Cardiac muscle cell (in vitro differentiated cells and primary cell): ENCODE measurements at regions not wholly inside any gene's neighbourhood (a gene's known extent, or its start where the extent isn't known, plus 50 kb on each side); places are given as distances from the start of the nearest gene placed in this dataset.

Experiments
- DNase-seq, 2 donors: peaks; one replicate each; pipeline versions ENCODE4 v3.0.0 to v3.0.0-alpha.2; 2010 to 2017; ENCODE audit warnings: low read depth in 1 of 2, low spot score in 1 of 2
- H3K27ac ChIP-seq: fragments of 200-600 bp; sonication (generic); 2 replicates; pipeline ENCODE4 v1.5.1; 2016
- H3K27me3 ChIP-seq: fragments of 200-600 bp; sonication (generic); 2 replicates; pipeline ENCODE4 v1.6.0; 2016; ENCODE audit warnings: control low read depth
- H3K36me3 ChIP-seq: fragments of 200-600 bp; sonication (generic); 2 replicates; pipeline ENCODE4 v1.5.1; 2016; ENCODE audit warnings: control low read depth
- H3K4me1 ChIP-seq: fragments of 200-600 bp; sonication (generic); 2 replicates; pipeline ENCODE4 v1.8.1; 2017; ENCODE audit warnings: low read depth, mild to moderate bottlenecking, mixed run types
- H3K4me3 ChIP-seq: fragments of 200-600 bp; sonication (generic); 2 replicates; pipeline ENCODE4 v1.5.1; 2016; ENCODE audit warnings: mild to moderate bottlenecking
- H3K9me3 ChIP-seq: fragments of 200-600 bp; sonication (generic); 2 replicates; pipeline ENCODE4 v1.5.1; 2017; ENCODE audit warnings: low read depth, mild to moderate bottlenecking, control low read depth
- CTCF ChIP-seq: IDR thresholded peaks from 2 replicates; pipeline ENCODE4 v1.5.1; 2012; ENCODE audit warnings: low read depth, mild to moderate bottlenecking, low read length

GRCh38 chr17:79330229-79330628 lies 255.6 kb downstream of the ENGASE start:
- Histone ChIP-seq H3K4me3 (no peak overlapping the region), H3K27ac (no peak overlapping the region), H3K27me3 (peaks cover 10% of the 10 kb centered on the region), H3K9me3 (no peaks in the 10 kb centered on the region), H3K4me1 (no peaks in the 10 kb centered on the region), H3K36me3 (no peaks in the 10 kb centered on the region)
- DNase-seq: no peak
- TF ChIP-seq CTCF: no peak

GRCh38 chr17:79326814-79327213 lies 252.2 kb downstream of the ENGASE start:
- Histone ChIP-seq H3K4me3 (no peak overlapping the region), H3K4me1 (no peaks in the 10 kb centered on the region), H3K27ac (no peak overlapping the region), H3K36me3 (no peaks in the 10 kb centered on the region), H3K27me3 (peaks cover 36% of the 10 kb centered on the region), H3K9me3 (no peaks in the 10 kb centered on the region)
- no peak for DNase-seq
- TF ChIP-seq CTCF: no peak

GRCh38 chr17:79325709-79326430 lies 251.2 kb downstream of the ENGASE start:
- no peaks in the 10 kb centered on the region for H3K36me3 ChIP-seq
- no peak overlapping the region for H3K4me3 ChIP-seq
- peak; percentile 25 to 81 for DNase-seq
- H3K4me1 ChIP-seq: no peaks in the 10 kb centered on the region
- no peak for TF ChIP-seq CTCF
- H3K27me3 ChIP-seq: peaks cover 39% of the 10 kb centered on the region
- no peaks in the 10 kb centered on the region for H3K9me3 ChIP-seq
- no peak overlapping the region for H3K27ac ChIP-seq

DNA sequence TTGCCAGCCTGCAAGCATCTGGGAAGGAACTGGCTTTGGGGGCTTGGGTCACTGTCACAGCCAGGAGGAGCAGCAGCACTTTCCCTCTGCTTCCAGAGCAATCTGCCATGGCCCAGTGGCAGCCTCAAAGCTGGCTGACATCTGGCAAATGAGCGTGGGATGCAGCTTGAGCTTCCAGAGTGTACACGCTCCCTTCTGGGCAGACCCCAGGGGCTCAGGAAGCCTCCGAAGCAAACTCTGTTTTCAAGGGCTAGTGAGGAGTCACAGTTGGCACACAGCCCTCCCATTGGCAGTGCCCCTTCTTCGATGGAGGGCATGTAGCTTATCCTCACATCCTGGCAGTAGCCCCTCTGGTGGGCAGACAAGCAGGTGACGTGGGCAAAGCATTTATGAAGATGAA lies 249.6 kb downstream of the ENGASE start:
- no peak for TF ChIP-seq CTCF
- H3K4me1 ChIP-seq: no peaks in the 10 kb centered on the region
- H3K27ac ChIP-seq: no peak overlapping the region
- no peaks in the 10 kb centered on the region for H3K9me3 ChIP-seq
- H3K4me3 ChIP-seq: no peak overlapping the region
- peaks cover 38% of the 10 kb centered on the region for H3K27me3 ChIP-seq
- H3K36me3 ChIP-seq: no peaks in the 10 kb centered on the region
- DNase-seq: no peak

- no peak for DNase-seq
- Histone ChIP-seq H3K27ac (no peak overlapping the region), H3K4me1 (no peaks in the 10 kb centered on the region), H3K9me3 (no peaks in the 10 kb centered on the region), H3K27me3 (peaks cover 37% of the 10 kb centered on the region), H3K4me3 (no peak overlapping the region), H3K36me3 (no peaks in the 10 kb centered on the region)
- no peak for TF ChIP-seq CTCF
Measured at GRCh38 chr17:79323566-79323965, 248.9 kb downstream of the ENGASE start.
